HL-60 (cell line): ENCODE measurements at regions not wholly inside any gene's neighbourhood (a gene's known extent, or its start where the extent isn't known, plus 50 kb on each side); places are given as distances from the start of the nearest gene placed in this dataset.

Source experiments
- DNase-seq, 2 experiments: peaks; one replicate each; pipeline ENCODE4 v3.0.0-alpha.2; 2010 to 2020; ENCODE audit warnings: low read depth in 1 of 2, low spot score in 1 of 2
- H3K27ac ChIP-seq: fragments of 250-450 bp; sonication (Bioruptor Pico); replicated peaks from 2 replicates; pipeline ENCODE4 v1.5.1; 2020; ENCODE audit warnings: mild to moderate bottlenecking, moderate library complexity
- H3K27me3 ChIP-seq: fragments of 250-450 bp; sonication (Bioruptor Pico); 2 replicates; pipeline ENCODE4 v1.5.1; 2021; ENCODE audit warnings: mild to moderate bottlenecking, moderate library complexity; ENCODE audit not compliant: insufficient read depth, poor library complexity, severe bottlenecking
- H3K4me3 ChIP-seq: replicated peaks from 2 replicates; pipeline ENCODE4 v1.5.1; 2011; ENCODE audit warnings: mild to moderate bottlenecking, control low read depth, low read length; ENCODE audit not compliant: insufficient read depth
- CTCF ChIP-seq: IDR thresholded peaks from one replicate; pipeline ENCODE4 v1.5.1; 2011; ENCODE audit warnings: low read length, control low read depth, inconsistent platforms; ENCODE audit not compliant: insufficient read depth
- GABPA ChIP-seq: IDR thresholded peaks from 2 replicates; pipeline ENCODE4 v1.6.1; 2012; ENCODE audit warnings: low read depth
- POLR2AphosphoS5 ChIP-seq: IDR thresholded peaks from 2 replicates; pipeline ENCODE4 v1.6.1; 2012; ENCODE audit warnings: low read depth
- REST ChIP-seq: IDR thresholded peaks from 2 replicates; pipeline ENCODE4 v1.6.1; 2012; ENCODE audit warnings: low read depth; ENCODE audit not compliant: insufficient replicate concordance
- SPI1 ChIP-seq: IDR thresholded peaks from 2 replicates; pipeline ENCODE4 v1.6.1; 2012; ENCODE audit warnings: low read depth, mild to moderate bottlenecking, borderline replicate concordance

GRCh38 chr5:72697622-72698021, 118.8 kb upstream of the TNPO1 start:
- no peak for DNase-seq
- H3K4me3 ChIP-seq, result no peak overlapping the region
- H3K27me3 ChIP-seq, result no peaks in the 10 kb centered on the region
- H3K27ac ChIP-seq, result no peak overlapping the region
- TF ChIP-seq CTCF (no peak), SPI1 (no peak), REST (no peak), POLR2AphosphoS5 (no peak), GABPA (no peak)

- DNase-seq, result no peak
- Histone ChIP-seq H3K27ac (no peak overlapping the region), H3K4me3 (no peak overlapping the region), H3K27me3 (no peaks in the 10 kb centered on the region)
- TF ChIP-seq CTCF, result no peak
- TF ChIP-seq POLR2AphosphoS5, result no peak
- TF ChIP-seq REST, result no peak
- no peak for TF ChIP-seq GABPA
- TF ChIP-seq SPI1, result no peak
Observed at GRCh38 chr5:72695659-72696058, 120.8 kb upstream of the TNPO1 start.

DNA sequence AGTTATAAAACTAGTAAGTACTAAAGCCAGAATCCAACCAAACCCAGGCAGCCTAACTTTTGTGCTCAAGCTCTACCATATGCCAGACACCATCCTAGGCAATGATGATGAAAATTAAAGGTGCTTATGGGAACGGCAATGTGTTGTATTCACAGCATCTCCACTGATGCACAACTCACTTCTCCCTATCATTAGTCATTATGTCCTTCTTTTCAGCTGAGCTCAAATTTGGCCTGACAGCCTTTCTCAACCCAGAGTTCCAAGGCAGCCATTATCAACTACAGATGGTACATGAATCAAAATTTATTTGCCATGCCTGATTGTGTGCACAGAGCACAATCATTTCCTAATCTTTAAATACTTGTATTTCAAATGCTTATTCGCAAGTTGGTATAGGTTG, 121.6 kb upstream of the TNPO1 start:
- Histone ChIP-seq H3K4me3 (no peak overlapping the region), H3K27ac (no peak overlapping the region), H3K27me3 (no peaks in the 10 kb centered on the region)
- TF ChIP-seq REST, result no peak
- no peak for TF ChIP-seq GABPA
- TF ChIP-seq SPI1, result no peak
- TF ChIP-seq POLR2AphosphoS5, result no peak
- TF ChIP-seq CTCF, result no peak
- DNase-seq, result no peak
